OCI-LY1 (cell line): ENCODE measurements at regions not wholly inside any gene's neighbourhood (a gene's known extent, or its start where the extent isn't known, plus 50 kb on each side); places are given as distances from the start of the nearest gene placed in this dataset.

ENCODE experiments used
- CTCF ChIP-seq: fragments of 200-600 bp; sonication (generic), shearing (Covaris generic); IDR thresholded peaks from 2 replicates; pipeline ENCODE4 v1.5.1; 2017; ENCODE audit warnings: mild to moderate bottlenecking, antibody characterized with exemption, low read length, moderate library complexity, mixed read lengths
- EZH2 ChIP-seq: fragments of 200-600 bp; sonication (generic), shearing (Covaris generic); IDR thresholded peaks from 2 replicates; pipeline ENCODE4 v1.8.0; 2017; ENCODE audit warnings: borderline replicate concordance, mixed run types, mild to moderate bottlenecking, antibody characterized with exemption, low read length, moderate library complexity, mixed read lengths

- no peak for TF ChIP-seq CTCF
- no peak for TF ChIP-seq EZH2
Observed at GRCh38 chr20:55446301-55446700, 559.0 kb downstream of the CBLN4 start.
